Keratinocyte (primary cell): ENCODE measurements at regions not wholly inside any gene's neighbourhood (a gene's known extent, or its start where the extent isn't known, plus 50 kb on each side); places are given as distances from the start of the nearest gene placed in this dataset.

Source experiments
- DNase-seq: peaks from one replicate; pipeline ENCODE4 v3.0.0-alpha.2; 2011; ENCODE audit warnings: low read depth, missing footprints, low spot score
- FAIRE-seq: peaks from 2 replicates; lab custom pipeline; 2011; peaks lifted over from hg19 to GRCh38; lab: Jason Lieb, UNC
- H2AFZ ChIP-seq: 2 replicates; pipeline ENCODE4 v1.6.0; 2012; ENCODE audit warnings: low read length, control low read depth, inconsistent platforms; ENCODE audit not compliant: control insufficient read depth
- H3K27ac ChIP-seq: 2 replicates; pipeline ENCODE4 v1.5.1; 2011; ENCODE audit warnings: low read length; ENCODE audit not compliant: control insufficient read depth, insufficient read depth
- H3K27me3 ChIP-seq: 3 replicates; pipeline ENCODE4 v1.6.0; 2011; ENCODE audit warnings: low read length; ENCODE audit not compliant: control insufficient read depth, insufficient read depth; ENCODE audit errors: extremely low read depth
- H3K36me3 ChIP-seq, 2 experiments: 2 replicates in 1 of 2; 3 replicates in 1 of 2; pipeline ENCODE4 v1.5.1; 2011; ENCODE audit warnings: low read length in 2 of 2, mild to moderate bottlenecking in 1 of 2; ENCODE audit not compliant: control insufficient read depth in 2 of 2, insufficient read depth in 2 of 2; ENCODE audit errors: extremely low read depth in 1 of 2
- H3K4me1 ChIP-seq: 3 replicates; pipeline ENCODE4 v1.5.1; 2011; ENCODE audit warnings: low read length; ENCODE audit not compliant: control insufficient read depth, insufficient read depth; ENCODE audit errors: extremely low read depth
- H3K4me2 ChIP-seq: 3 replicates; pipeline ENCODE4 v1.6.0; 2011; ENCODE audit warnings: low read depth, low read length; ENCODE audit not compliant: control insufficient read depth, insufficient read depth; ENCODE audit errors: extremely low read depth
- H3K4me3 ChIP-seq, 3 experiments: fragments of 200-600 bp in 1 of 3; sonication (generic) in 1 of 3; 2 replicates in 2 of 3; 3 replicates in 1 of 3; pipeline ENCODE4 v1.5.1; 2011 to 2016; ENCODE audit warnings: low read length in 3 of 3, mild to moderate bottlenecking in 3 of 3, control low read depth in 2 of 3, inconsistent platforms in 1 of 3, low read depth in 1 of 3, mixed read lengths in 1 of 3, mixed run types in 1 of 3, moderate library complexity in 1 of 3; ENCODE audit not compliant: control insufficient read depth in 2 of 3, insufficient read depth in 2 of 3; ENCODE audit errors: extremely low read depth in 1 of 3
- H3K79me2 ChIP-seq: 2 replicates; pipeline ENCODE4 v1.6.0; 2012; ENCODE audit warnings: low read length; ENCODE audit not compliant: control insufficient read depth, insufficient read depth
- H3K9ac ChIP-seq: 3 replicates; pipeline ENCODE4 v1.6.0; 2011; ENCODE audit warnings: low read length; ENCODE audit not compliant: control insufficient read depth, insufficient read depth; ENCODE audit errors: extremely low read depth
- H3K9me1 ChIP-seq: 3 replicates; pipeline ENCODE4 v1.6.0; 2011; ENCODE audit warnings: low read length; ENCODE audit not compliant: control insufficient read depth, insufficient read depth; ENCODE audit errors: extremely low read depth
- H3K9me3 ChIP-seq: 2 replicates; pipeline ENCODE4 v1.5.1; 2012; ENCODE audit warnings: low read depth, low read length; ENCODE audit not compliant: control insufficient read depth
- H4K20me1 ChIP-seq: 3 replicates; pipeline ENCODE4 v1.6.0; 2011; ENCODE audit warnings: low read length; ENCODE audit not compliant: control insufficient read depth, insufficient read depth; ENCODE audit errors: extremely low read depth
- CTCF ChIP-seq, 3 experiments: IDR thresholded peaks in 1 of 3; conservative IDR thresholded peaks in 1 of 3; optimal IDR thresholded peaks in 1 of 3; 2 replicates in 2 of 3; 3 replicates in 1 of 3; pipeline versions ENCODE3 to v1.5.1; 2011; ENCODE audit warnings: low read length in 3 of 3, mild to moderate bottlenecking in 3 of 3, moderate library complexity in 2 of 3, control low read depth in 1 of 3, inconsistent platforms in 1 of 3; ENCODE audit not compliant: insufficient read depth in 2 of 3; ENCODE audit errors: extremely low read depth in 1 of 3
- EZH2 ChIP-seq: IDR thresholded peaks from one replicate; pipeline ENCODE4 v1.6.1; 2012; ENCODE audit warnings: inconsistent platforms, mild to moderate bottlenecking, low read length, moderate library complexity
- dilution Hi-C: fragments of 300-500 bp; cut with MboI; formaldehyde crosslinking; loops from one replicate; pipeline ENCODE4 v1.7.0; 2020; ENCODE audit warnings: low sequenced_read_pairs; ENCODE audit not compliant: extremely low pct_ligation_motif_present

GRCh38 chr14:38137005-38137404 lies 70.7 kb upstream of the SSTR1 start:
- H3K4me1 ChIP-seq, result no peaks in the 10 kb centered on the region
- H3K4me2 ChIP-seq, result no peak overlapping the region
- H3K4me3 ChIP-seq, result no peak overlapping the region
- no peaks in the 10 kb centered on the region for H3K9me3 ChIP-seq
- DNase-seq (no peak), FAIRE-seq (no peak)
- no peaks in the 10 kb centered on the region for H3K79me2 ChIP-seq
- no peak overlapping the region for H3K9ac ChIP-seq
- H3K27me3 ChIP-seq, result no peaks in the 10 kb centered on the region
- no peaks in the 10 kb centered on the region for H3K36me3 ChIP-seq
- no peak overlapping the region for H2AFZ ChIP-seq
- no peak overlapping the region for H3K27ac ChIP-seq
- H3K9me1 ChIP-seq, result no peaks in the 10 kb centered on the region
- H4K20me1 ChIP-seq, result no peaks in the 10 kb centered on the region
- TF ChIP-seq CTCF (optimal IDR thresholded peaks at IDR 0.05 in 1 of 3, IDR thresholded peaks at IDR 0.05 in 1 of 3, conservative IDR thresholded peaks at IDR 0.05 in 1 of 3; ENCODE audit: extremely low read depth in 1 of 3, insufficient read depth in 2 of 3, low read length in 3 of 3), result no peak
- dilution Hi-C loops, result no loop called here

- Histone ChIP-seq H3K9me3 (no peaks in the 10 kb centered on the region), H3K79me2 (no peaks in the 10 kb centered on the region), H3K36me3 (no peaks in the 10 kb centered on the region), H4K20me1 (no peaks in the 10 kb centered on the region), H3K4me1 (peaks cover 8% of the 10 kb centered on the region), H3K4me3 (no peak overlapping the region), H3K4me2 (no peak overlapping the region), H3K27ac (no peak overlapping the region), H3K9me1 (no peaks in the 10 kb centered on the region), H3K9ac (no peak overlapping the region), H3K27me3 (no peaks in the 10 kb centered on the region), H2AFZ (no peak overlapping the region)
- no peak for DNase-seq
- dilution Hi-C loops, result no loop called here
- FAIRE-seq, result no peak
- no peak for TF ChIP-seq EZH2
- no peak for TF ChIP-seq CTCF (optimal IDR thresholded peaks at IDR 0.05 in 1 of 3, IDR thresholded peaks at IDR 0.05 in 1 of 3, conservative IDR thresholded peaks at IDR 0.05 in 1 of 3; ENCODE audit: extremely low read depth in 1 of 3, insufficient read depth in 2 of 3, low read length in 3 of 3)
Measured at GRCh38 chr14:38138473-38139138, 69.1 kb upstream of the SSTR1 start.
